ENCODE measurements at regions not wholly inside any gene's neighbourhood (a gene's known extent, or its start where the extent isn't known, plus 50 kb on each side); places are given as distances from the start of the nearest gene placed in this dataset.
"Not testable (repeated sequence)": the region's sequence is repeated elsewhere in the genome, so short reads cannot be mapped to it uniquely, and the experiment has no call there.

DNA sequence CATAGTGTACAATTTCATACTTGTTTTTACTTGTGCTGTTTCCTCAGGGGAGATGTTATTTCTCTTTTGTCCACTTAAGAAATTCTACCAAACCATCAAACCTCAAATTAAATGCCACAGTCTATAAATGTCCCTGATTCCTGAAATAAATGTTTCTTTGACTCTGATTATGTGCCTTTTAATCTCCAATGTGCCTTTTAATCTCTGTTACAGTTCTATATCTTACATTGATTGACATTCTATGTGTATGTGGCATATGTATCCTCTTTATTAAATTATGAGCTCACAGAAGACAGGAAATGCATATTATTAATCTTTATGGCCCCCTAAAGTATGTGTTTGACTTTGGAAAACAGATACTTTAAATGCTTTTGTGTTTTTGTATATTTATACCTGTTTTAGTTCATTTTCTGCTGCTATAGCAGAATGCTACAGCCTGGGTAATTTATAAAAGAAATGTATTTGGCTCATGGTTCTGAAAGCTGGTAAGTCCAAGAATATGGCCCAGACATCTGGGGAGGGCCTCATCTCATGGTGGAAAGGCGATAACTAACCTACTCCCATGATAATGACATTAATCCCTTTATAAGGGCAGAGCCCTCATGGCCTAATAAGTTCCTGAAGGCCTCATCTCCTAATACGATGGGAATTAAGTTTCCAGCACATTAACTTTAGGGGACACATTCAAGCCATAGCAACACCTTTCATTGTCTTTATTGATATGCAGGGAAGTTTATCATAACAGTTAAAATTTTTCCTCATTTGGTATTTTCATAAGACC is 403.9 kb downstream of the LIG4 start:
- no peak for DNase-seq

GRCh38 chr13:107809125-107809524 is 406.2 kb downstream of the LIG4 start:
- no peak for DNase-seq

DNA sequence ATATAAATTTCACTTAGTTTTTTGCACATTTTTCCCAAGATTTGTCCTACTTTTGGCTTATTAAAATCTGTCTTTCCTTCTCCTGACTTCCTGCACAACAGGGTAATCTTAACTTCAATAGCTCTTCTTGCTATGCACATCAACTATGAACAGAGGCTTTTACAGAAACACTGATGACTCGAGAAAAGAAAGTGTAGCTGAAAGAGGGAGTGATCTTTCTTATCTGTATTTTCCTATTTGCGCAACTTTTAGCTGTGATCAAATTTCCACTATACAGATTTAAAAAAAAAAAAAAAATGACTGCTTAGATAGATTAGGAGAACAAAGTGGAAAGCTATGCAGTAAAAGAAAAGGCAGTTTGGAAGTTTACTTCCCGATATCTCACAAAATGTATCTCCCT is 406.9 kb downstream of the LIG4 start:
- DNase-seq: no peak

DNA sequence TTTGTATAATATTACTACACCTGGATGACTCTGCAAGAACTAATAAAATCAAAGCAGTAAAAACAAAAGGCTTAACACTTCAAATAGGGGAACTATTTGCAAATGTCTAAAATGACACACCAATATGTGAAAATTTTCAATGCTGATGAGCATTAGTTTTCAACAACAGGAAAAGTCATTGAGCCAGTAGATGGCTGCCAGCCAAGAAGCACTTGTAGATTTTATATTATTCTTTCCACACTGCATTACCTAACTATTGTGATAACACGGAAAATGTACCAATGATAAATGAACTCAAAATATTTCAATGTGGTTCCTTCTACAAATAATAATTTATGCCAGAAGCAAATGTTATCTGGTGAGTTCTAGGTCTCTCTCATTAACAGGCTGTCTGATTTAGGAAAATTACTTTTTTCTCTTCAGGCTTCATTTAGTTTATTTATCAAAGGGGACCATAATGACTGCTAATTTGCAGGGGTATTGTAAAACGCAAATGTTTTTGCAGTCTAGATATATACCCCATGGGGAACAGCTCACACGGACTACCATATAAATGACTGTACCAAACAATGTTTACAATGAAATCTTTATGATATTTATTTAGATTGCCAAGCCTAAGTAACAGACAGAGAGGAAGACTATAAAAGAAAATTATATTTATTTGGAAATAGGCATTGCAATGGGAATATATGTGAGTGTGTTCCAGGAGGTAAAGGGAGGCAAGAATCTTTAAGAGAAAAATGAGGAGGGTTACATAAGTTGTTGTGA is 407.8 kb downstream of the LIG4 start:
- DNase-seq: no peak

DNA sequence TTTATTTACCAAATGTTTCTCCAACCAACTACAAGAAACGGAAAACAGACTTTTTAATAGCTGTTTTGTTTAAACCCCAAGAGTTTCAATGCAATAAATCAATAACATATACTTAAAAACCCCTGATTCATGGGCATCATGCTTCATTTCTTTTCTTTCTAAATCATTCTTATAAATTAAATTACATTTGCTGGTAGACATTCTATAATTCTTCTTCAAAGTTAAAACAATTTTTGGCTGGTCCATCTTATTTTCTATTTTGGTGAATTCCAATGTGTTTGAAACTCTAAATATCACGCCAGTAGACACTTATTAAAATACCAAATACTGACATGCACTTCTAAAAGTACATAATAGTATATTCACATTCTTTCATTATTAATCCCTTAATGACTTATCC is 408.6 kb downstream of the LIG4 start:
- DNase-seq: no peak

DNA sequence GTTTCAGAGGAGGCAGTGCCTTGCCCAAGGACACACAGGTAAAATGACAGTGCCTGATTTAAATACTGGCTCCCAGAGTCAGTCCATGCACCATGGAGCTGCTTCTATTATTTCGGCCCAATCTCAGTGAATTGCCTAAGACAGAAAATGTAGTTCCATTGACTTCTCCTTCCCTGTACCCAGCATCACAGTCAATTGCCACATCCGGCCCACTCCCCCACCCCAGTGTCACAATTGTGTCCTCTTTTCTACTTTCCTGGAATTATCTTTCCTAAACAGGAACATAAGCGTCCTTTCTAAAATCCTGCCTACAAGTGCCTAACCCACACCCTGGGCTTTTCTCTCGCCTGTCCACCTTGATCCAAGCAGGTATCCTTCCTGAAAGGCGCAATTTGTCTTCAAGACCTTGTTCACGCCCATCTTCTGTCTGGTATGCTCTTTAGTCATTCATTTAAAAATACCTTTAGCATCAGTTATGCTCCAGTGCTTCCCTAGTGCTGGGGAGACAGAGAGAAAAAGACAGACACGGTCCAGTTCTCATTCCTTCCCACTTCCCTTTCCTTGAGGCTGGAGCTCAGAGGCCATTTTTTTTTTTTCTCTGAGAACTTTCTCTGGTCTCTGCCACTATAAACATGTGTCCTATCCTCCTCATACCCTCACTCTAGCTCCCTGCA is 411.4 kb downstream of the LIG4 start:
- no peak for DNase-seq

DNA sequence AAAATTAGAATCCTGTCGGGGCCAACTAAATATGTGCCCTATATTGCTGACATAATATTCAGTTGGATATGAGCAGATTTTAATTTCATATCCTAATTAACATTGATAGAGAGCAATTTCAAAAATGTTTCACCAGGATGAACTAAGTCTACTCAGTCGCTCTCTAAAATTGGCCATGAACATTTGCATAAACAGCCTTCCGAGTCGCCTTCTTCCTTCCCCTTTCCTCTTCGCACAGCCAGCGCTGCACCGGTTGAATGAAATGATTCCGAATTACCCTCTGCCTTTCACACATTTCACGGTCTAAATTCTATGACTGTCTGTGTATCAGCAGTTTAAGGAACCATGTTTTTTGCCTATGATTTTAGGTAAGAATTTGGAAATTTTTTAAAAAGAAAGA is 413.7 kb downstream of the LIG4 start:
- no peak for DNase-seq

GRCh38 chr13:107799001-107799400 is 416.3 kb downstream of the LIG4 start:
- DNase-seq: no peak

DNA sequence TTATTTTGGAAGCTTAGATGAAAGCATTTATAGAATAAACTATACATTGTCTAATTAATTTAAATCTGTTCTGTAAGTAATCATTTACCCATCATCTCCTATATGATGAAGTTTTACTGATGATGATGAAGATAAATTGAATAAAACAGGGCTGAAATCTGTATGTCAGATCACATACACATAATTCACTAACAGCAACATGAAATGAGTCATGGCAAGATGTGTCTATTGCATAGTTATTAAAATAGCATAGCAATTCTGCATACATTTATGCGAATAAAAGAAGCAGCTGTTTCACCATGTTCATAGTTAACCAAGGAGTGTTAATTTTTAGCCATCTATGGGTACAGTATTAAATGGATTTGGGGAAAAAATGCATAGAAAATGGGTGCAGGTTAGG is 424.9 kb downstream of the LIG4 start:
- no peak for DNase-seq

DNA sequence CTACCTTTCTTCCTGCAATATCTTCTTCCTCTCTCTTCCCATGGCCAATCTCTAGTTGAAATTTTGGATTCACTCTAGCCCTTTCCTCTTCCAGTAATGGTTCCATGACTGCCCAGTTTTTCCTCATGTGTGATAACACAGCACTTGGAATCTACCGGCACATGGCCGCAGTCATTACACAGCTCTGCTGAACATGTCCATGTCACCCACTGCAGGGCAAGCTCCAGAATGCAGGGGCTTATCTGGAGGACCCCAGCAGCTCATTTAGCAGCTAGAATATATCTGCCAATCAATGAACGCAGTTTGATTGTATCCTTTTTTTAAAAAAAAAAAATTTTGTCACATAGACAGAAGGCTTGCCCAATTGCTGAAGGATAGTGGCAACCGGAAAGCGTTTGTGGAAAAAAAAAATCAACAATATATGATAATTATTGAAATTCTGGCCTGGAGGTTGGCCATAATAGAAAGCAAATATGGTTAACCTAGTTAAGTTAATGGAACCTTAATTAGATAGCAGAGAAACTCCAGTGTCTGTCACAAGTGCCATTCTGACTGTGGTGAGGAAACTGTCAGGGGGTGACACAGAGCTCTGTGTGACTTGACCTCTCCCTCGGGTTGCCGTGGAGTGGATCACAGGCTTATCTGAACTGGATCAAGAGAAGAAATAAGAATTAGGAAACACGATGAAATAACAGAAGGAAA is 426.7 kb downstream of the LIG4 start:
- no peak for DNase-seq

DNA sequence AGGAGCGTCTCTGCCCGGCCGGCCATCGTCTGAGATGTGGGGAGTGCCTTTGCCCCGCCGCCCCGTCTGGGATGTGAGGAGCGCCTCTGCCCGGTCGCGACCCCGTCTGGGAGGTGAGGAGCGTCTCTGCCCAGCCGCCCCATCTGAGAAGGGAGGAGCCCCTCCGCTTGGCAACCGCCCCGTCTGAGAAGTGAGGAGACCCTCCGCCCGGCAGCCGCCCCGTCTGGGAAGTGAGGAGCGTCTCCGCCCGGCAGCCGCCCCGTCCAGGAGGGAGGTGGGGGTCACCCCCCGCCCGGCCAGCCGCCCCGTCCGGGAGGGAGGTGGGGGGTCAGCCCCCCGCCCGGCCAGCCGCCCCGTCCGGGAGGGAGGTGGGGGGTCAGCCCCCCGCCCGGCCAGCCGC is 432.7 kb downstream of the LIG4 start:
- not testable (repeated sequence) for DNase-seq

- DNase-seq: no peak
Observed at GRCh38 chr13:107778094-107778493, 437.2 kb downstream of the LIG4 start.

DNA sequence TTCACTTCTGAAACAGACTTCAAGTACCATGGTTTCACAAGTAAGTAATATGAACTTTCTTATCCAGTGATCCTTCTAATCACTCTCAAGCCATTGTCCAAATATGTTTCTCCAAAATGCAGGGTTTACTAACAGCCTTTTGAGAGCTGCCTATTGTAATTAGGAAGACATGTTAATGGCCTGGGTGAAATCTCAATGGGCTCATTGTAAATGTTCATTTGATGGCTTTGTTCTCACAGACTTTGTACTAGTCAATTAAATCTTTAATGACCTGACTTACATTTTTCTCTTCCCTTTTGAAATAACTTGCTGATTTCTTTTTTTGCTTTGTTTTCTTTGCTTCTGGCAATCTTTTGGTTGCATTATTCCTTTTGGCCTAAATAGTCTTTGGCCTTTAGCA is 444.8 kb downstream of the LIG4 start:
- DNase-seq: no peak

DNA sequence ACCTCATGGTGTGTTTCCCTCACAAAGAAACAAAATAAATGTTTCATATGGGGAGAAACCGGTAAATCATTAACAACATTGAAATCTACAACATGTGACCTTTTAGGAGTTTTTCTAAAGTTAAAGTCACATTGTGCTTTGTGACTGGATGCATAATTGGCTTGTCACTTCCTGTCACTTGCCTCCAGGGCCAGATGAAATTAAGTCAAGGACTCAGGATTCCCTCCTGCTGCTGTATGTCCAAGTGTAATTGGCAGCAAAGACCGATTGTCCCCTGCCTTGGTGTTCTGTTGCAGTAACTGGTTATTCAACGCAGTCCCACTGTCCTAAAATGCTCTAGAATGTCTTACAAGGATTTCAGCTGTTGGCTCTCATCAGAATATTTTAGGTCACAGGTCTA is 448.2 kb downstream of the LIG4 start:
- no peak for DNase-seq

DNA sequence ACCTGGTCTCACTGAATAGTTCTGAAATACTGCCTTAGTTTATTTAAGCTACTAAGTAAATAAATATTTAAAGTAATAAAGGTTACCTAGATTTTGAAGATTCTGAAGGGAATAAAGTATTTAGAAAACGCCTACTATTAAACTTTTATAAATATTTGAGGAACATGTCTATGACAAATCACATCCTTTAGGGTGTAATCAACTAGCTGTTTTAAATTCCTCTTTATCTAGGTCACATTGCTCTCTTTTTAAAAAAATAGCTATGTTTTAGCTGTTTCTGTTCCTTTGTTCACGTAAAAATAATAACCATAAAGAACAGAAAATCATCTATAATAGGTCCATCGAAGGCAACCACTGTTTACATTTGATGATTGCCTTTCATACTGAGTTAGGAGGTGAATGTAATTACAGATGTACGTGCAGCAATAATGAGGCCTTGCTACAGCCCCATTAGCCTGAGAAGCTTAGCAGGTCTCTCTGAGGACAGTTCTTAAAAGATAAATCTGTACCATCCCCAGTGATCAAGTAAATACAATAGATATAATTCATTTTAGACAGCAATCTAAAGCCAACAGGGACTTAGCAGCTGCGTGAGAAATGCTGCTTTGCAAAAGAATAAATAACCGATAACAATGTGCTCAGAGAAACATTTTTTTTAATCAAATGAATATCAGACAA is 449.5 kb downstream of the LIG4 start:
- DNase-seq: no peak

GRCh38 chr13:107764046-107764445 is 451.3 kb downstream of the LIG4 start:
- DNase-seq: no peak

DNA sequence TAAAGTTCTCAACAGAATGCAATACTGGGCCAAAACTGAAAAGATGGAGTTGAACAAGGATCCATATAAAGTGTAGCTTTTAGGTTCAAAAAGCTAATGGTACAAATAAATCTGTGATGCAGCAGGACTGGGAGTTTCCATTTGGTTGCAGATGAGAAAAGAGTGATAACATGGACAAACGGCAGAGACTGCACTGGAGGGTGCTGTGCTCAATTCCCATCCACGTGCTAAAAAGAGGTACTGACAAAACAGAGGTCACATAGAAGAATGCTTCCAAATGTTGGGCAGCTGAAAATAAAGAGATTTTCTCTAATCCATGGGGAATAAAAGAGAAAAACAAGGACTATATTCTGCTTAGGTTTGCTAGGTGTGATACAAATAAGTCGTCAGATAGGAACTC is 461.6 kb downstream of the LIG4 start:
- no peak for DNase-seq

- DNase-seq: no peak
Observed at GRCh38 chr13:107753291-107753690, 462.0 kb downstream of the LIG4 start.

GRCh38 chr13:107743983-107744382 is 471.4 kb downstream of the LIG4 start:
- no peak for DNase-seq

- no peak for DNase-seq
Observed at GRCh38 chr13:107743526-107743925, 471.8 kb downstream of the LIG4 start.

- no peak for DNase-seq
Observed at GRCh38 chr13:107743100-107743499, 472.2 kb downstream of the LIG4 start.

DNA sequence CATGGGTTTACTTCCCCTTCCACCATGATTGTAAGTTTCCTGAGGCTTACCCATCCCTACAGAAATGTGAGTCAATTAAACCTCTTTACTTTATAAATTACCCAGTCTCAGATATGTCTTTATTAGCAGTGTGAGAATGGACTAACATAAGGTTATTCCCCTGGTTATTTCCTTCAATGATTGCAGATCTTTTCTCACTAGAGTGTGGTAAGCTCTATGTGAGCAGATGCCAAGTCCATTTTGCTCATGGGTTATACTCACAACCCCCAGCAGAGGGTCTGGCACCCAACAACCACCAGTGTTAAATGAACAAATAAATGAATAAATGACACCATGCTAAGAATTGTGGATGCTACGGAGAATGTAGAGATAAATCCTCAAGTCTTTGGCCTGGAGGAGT is 472.8 kb downstream of the LIG4 start:
- no peak for DNase-seq

GRCh38 chr13:107738004-107738403 is 477.3 kb downstream of the LIG4 start:
- DNase-seq: no peak

Measured in central memory CD4-positive, alpha-beta T cell (primary cell).